ENCODE measurements at regions not wholly inside any gene's neighbourhood (a gene's known extent, or its start where the extent isn't known, plus 50 kb on each side); places are given as distances from the start of the nearest gene placed in this dataset.

GRCh38 chr12:59839514-59839913 lies 243.7 kb downstream of the SLC16A7 start:
- DNase-seq = peak; percentile 79

- DNase-seq = no peak
Observed at GRCh38 chr12:59843260-59843843, 247.5 kb downstream of the SLC16A7 start.

GRCh38 chr12:59844750-59845149 lies 248.9 kb downstream of the SLC16A7 start:
- no peak for DNase-seq

GRCh38 chr12:59845293-59845692 lies 249.5 kb downstream of the SLC16A7 start:
- DNase-seq = no peak

- no peak for DNase-seq
Observed at GRCh38 chr12:59847127-59847526, 251.3 kb downstream of the SLC16A7 start.

GRCh38 chr12:59850268-59850667 lies 254.4 kb downstream of the SLC16A7 start:
- DNase-seq = no peak

GRCh38 chr12:59858508-59859170 lies 262.8 kb downstream of the SLC16A7 start:
- peak; percentile 29 for DNase-seq

GRCh38 chr12:59859171-59859510 lies 263.3 kb downstream of the SLC16A7 start:
- DNase-seq = no peak

GRCh38 chr12:59861635-59862034 lies 265.8 kb downstream of the SLC16A7 start:
- DNase-seq = no peak

- no peak for DNase-seq
Observed at GRCh38 chr12:59867055-59867454, 271.2 kb downstream of the SLC16A7 start.

- no peak for DNase-seq
Observed at GRCh38 chr12:59867689-59868088, 271.9 kb downstream of the SLC16A7 start.

- no peak for DNase-seq
Observed at GRCh38 chr12:59871779-59872178, 275.9 kb downstream of the SLC16A7 start.

- DNase-seq = no peak
Observed at GRCh38 chr12:59873136-59873535, 277.3 kb downstream of the SLC16A7 start.

GRCh38 chr12:59874781-59875180 lies 279.0 kb downstream of the SLC16A7 start:
- DNase-seq = no peak

GRCh38 chr12:59886131-59886733 lies 290.4 kb downstream of the SLC16A7 start:
- DNase-seq = no peak

- DNase-seq = no peak
Observed at GRCh38 chr12:59887178-59887577, 291.3 kb downstream of the SLC16A7 start.

GRCh38 chr12:59890896-59891579 lies 295.2 kb downstream of the SLC16A7 start:
- DNase-seq = no peak

- DNase-seq = no peak
Observed at GRCh38 chr12:59895166-59895775, 299.4 kb downstream of the SLC16A7 start.

- DNase-seq = no peak
Observed at GRCh38 chr12:59904874-59905521, 309.2 kb downstream of the SLC16A7 start.

- DNase-seq = no peak
Observed at GRCh38 chr12:59911516-59911915, 315.7 kb downstream of the SLC16A7 start.

GRCh38 chr12:59916988-59917387 lies 321.2 kb downstream of the SLC16A7 start:
- DNase-seq = no peak

GRCh38 chr12:59927032-59927431 lies 331.2 kb downstream of the SLC16A7 start:
- no peak for DNase-seq

- DNase-seq = no peak
Observed at GRCh38 chr12:59928416-59928815, 332.6 kb downstream of the SLC16A7 start.
